ENCODE measurements at regions not wholly inside any gene's neighbourhood (a gene's known extent, or its start where the extent isn't known, plus 50 kb on each side); places are given as distances from the start of the nearest gene placed in this dataset.

GRCh38 chr5:2801577-2802525 is 50.4 kb upstream of the IRX2 start:
- no peaks in the 10 kb centered on the region for H3K36me3 ChIP-seq (ENCODE audit: control insufficient read depth, insufficient read depth, low read length)
- H3K4me3 ChIP-seq (ENCODE audit: extremely low read depth, insufficient read depth, low read length, poor library complexity, severe bottlenecking) = no peak overlapping the region
- H3K27ac ChIP-seq (ENCODE audit: low read depth, low read length, severe bottlenecking) = no peak overlapping the region
- H3K9me3 ChIP-seq (ENCODE audit: control insufficient read depth, low read length) = no peaks in the 10 kb centered on the region
- 63 to 66% methylated on average over 10 of the region's 18 CpGs for WGBS, 2 experiments (ENCODE audit: insufficient coverage in 2 of 2)
- no peaks in the 10 kb centered on the region for H3K4me1 ChIP-seq (ENCODE audit: control insufficient read depth, insufficient read depth, low read length, poor library complexity, severe bottlenecking)

Measured in mesodermal cell (in vitro differentiated cells).